ENCODE measurements at regions not wholly inside any gene's neighbourhood (a gene's known extent, or its start where the extent isn't known, plus 50 kb on each side); places are given as distances from the start of the nearest gene placed in this dataset.
"Not testable (repeated sequence)": the region's sequence is repeated elsewhere in the genome, so short reads cannot be mapped to it uniquely, and the experiment has no call there.

DNA sequence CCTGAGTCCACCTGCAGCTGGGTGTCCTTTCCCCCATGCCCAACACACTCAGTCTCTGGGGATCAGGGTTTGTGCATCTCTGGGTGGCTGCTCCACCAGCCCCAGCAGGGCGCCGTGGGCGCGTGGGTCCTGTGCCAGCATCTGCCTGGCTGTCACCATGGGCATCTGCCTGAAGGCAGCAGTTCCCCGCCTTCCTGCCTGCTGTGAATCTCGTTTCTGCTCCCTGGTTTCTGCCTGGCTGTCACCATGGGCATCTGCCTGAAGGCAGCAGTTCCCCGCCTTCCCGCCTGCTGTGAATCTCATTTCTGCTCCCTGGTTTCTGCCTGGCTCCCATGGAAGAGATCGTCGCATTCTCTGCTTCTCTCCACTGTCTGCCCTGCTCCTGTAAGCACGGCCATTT lies 201.2 kb downstream of the RTP5 start:
- TF ChIP-seq EP300, POLR2A (IDR thresholded peaks at IDR 0.05): not testable (repeated sequence)
- TF ChIP-seq, protein P1, sequence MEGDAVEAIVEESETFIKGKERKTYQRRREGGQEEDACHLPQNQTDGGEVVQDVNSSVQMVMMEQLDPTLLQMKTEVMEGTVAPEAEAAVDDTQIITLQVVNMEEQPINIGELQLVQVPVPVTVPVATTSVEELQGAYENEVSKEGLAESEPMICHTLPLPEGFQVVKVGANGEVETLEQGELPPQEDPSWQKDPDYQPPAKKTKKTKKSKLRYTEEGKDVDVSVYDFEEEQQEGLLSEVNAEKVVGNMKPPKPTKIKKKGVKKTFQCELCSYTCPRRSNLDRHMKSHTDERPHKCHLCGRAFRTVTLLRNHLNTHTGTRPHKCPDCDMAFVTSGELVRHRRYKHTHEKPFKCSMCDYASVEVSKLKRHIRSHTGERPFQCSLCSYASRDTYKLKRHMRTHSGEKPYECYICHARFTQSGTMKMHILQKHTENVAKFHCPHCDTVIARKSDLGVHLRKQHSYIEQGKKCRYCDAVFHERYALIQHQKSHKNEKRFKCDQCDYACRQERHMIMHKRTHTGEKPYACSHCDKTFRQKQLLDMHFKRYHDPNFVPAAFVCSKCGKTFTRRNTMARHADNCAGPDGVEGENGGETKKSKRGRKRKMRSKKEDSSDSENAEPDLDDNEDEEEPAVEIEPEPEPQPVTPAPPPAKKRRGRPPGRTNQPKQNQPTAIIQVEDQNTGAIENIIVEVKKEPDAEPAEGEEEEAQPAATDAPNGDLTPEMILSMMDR (IDR thresholded peaks at IDR 0.05) = not testable (repeated sequence)

All from suprapubic skin (tissue), 3 donors.